ENCODE measurements at regions not wholly inside any gene's neighbourhood (a gene's known extent, or its start where the extent isn't known, plus 50 kb on each side); places are given as distances from the start of the nearest gene placed in this dataset.

- TF ChIP-seq ZNF609 (CRISPR knock-in tag; IDR thresholded peaks at IDR 0.05; ENCODE audit: borderline replicate concordance) (peak; percentile 99), CEBPB (IDR thresholded peaks at IDR 0.05; ENCODE audit: borderline replicate concordance, low read depth, low read length) (peak; percentile 93), EEA1 (CRISPR knock-in tag; IDR thresholded peaks at IDR 0.05; ENCODE audit: borderline replicate concordance) (no peak), ESRRA (CRISPR knock-in tag; IDR thresholded peaks at IDR 0.05; ENCODE audit: low read depth) (peak; percentile 97), ZNF687 (CRISPR knock-in tag; IDR thresholded peaks at IDR 0.05) (peak; percentile 100), ZNF678 (CRISPR knock-in tag; IDR thresholded peaks at IDR 0.05) (0 out of 2 replicates have a peak, but pooled peaks have one; percentile 71), HCFC1 (IDR thresholded peaks at IDR 0.05; ENCODE audit: low read depth, low read length) (no peak), IRF2 (CRISPR knock-in tag; IDR thresholded peaks at IDR 0.05) (peak; percentile 86; the same call in 1 of the 2 replicates), SKIL (CRISPR knock-in tag; IDR thresholded peaks at IDR 0.05; ENCODE audit: borderline replicate concordance) (peak; percentile 97), ZNF33A (CRISPR knock-in tag; IDR thresholded peaks at IDR 0.05; ENCODE audit: borderline replicate concordance) (no peak), RBFOX2 (IDR thresholded peaks at IDR 0.05; ENCODE audit: low read depth, low read length) (0 out of 2 replicates have a peak, but pooled peaks have one; percentile 45), ZNF562 (CRISPR knock-in tag; IDR thresholded peaks at IDR 0.05; ENCODE audit: borderline replicate concordance) (no peak), YEATS4 (CRISPR knock-in tag; IDR thresholded peaks at IDR 0.05; ENCODE audit: borderline replicate concordance) (peak; percentile 65; the same call in 1 of the 2 replicates), ZNF589 (CRISPR knock-in tag; conservative IDR thresholded peaks at IDR 0.05) (peak; percentile 82; the same call in 1 of the 2 replicates), SP140L (CRISPR knock-in tag; IDR thresholded peaks at IDR 0.05; ENCODE audit: borderline replicate concordance) (peak; percentile 90), RELA (CRISPR knock-in tag; IDR thresholded peaks at IDR 0.05) (no peak), ZNF441 (CRISPR knock-in tag; IDR thresholded peaks at IDR 0.05; ENCODE audit: borderline replicate concordance) (peak; percentile 94), NPAS2 (CRISPR knock-in tag; IDR thresholded peaks at IDR 0.05; ENCODE audit: borderline replicate concordance) (no peak)
These were observed 158.5 kb upstream of the AFDN start (continued) for GRCh38 chr6:167668019-167668753.
